Amniotic epithelial cell (primary cell): ENCODE measurements at regions not wholly inside any gene's neighbourhood (a gene's known extent, or its start where the extent isn't known, plus 50 kb on each side); places are given as distances from the start of the nearest gene placed in this dataset.
"Not testable (repeated sequence)": the region's sequence is repeated elsewhere in the genome, so short reads cannot be mapped to it uniquely, and the experiment has no call there.

Source experiments
- DNase-seq: peaks from one replicate; pipeline ENCODE4 v3.0.0-alpha.2; 2010; ENCODE audit warnings: low read depth

GRCh38 chr4:18159117-18159912, 137.8 kb upstream of the LCORL start:
- not testable (repeated sequence) for DNase-seq

- no peak for DNase-seq
Observed at GRCh38 chr4:18155067-18156041, 133.8 kb upstream of the LCORL start.

GRCh38 chr4:18138076-18138665, 116.6 kb upstream of the LCORL start:
- no peak for DNase-seq

GRCh38 chr4:18134111-18134510, 112.6 kb upstream of the LCORL start:
- DNase-seq, result no peak

GRCh38 chr4:18130256-18130655, 108.7 kb upstream of the LCORL start:
- no peak for DNase-seq

GRCh38 chr4:18128241-18128640, 106.7 kb upstream of the LCORL start:
- no peak for DNase-seq

- no peak for DNase-seq
Observed at GRCh38 chr4:18127030-18127429, 105.5 kb upstream of the LCORL start.

- no peak for DNase-seq
Observed at GRCh38 chr4:18113710-18114331, 92.3 kb upstream of the LCORL start.

GRCh38 chr4:18111081-18111480, 89.5 kb upstream of the LCORL start:
- peak; percentile 2 for DNase-seq

- no peak for DNase-seq
Observed at GRCh38 chr4:18110099-18110498, 88.5 kb upstream of the LCORL start.

- no peak for DNase-seq
Observed at GRCh38 chr4:18109676-18110075, 88.1 kb upstream of the LCORL start.

- DNase-seq, result not testable (repeated sequence)
Observed at GRCh38 chr4:18107848-18108528, 86.4 kb upstream of the LCORL start.

- DNase-seq, result no peak
Observed at GRCh38 chr4:18106620-18107019, 85.1 kb upstream of the LCORL start.

GRCh38 chr4:18105030-18106011, 83.8 kb upstream of the LCORL start:
- DNase-seq, result no peak

GRCh38 chr4:18103876-18104605, 82.5 kb upstream of the LCORL start:
- DNase-seq, result no peak

GRCh38 chr4:18100657-18101056, 79.1 kb upstream of the LCORL start:
- DNase-seq, result no peak

- DNase-seq, result not testable (repeated sequence)
Observed at GRCh38 chr4:18090447-18090846, 68.9 kb upstream of the LCORL start.

- no peak for DNase-seq
Observed at GRCh38 chr4:18082236-18082635, 60.7 kb upstream of the LCORL start.

GRCh38 chr4:18081708-18082107, 60.2 kb upstream of the LCORL start:
- no peak for DNase-seq

- no peak for DNase-seq
Observed at GRCh38 chr4:18077808-18078207, 56.3 kb upstream of the LCORL start.
